OCI-LY7 (cell line): ENCODE measurements at regions not wholly inside any gene's neighbourhood (a gene's known extent, or its start where the extent isn't known, plus 50 kb on each side); places are given as distances from the start of the nearest gene placed in this dataset.

Source experiments
- BruUV-seq: library from RNA; stranded (reverse); fragments of 400-500 nt; replicated peaks from 2 replicates; lab custom pipeline; 2021; lab: Mats Ljungman, UMichigan
- CTCF ChIA-PET: fragments of 300-600 bp; sonication (Branson Sonifier 250); formaldehyde crosslinking; loops from one replicate; lab custom pipeline; 2022; ENCODE audit warnings: antibody characterized with exemption; ENCODE audit not compliant: unreplicated experiment; lab: Charles Lee
- POLR2A ChIA-PET: fragments of 300-600 bp; sonication (Branson Sonifier 250); formaldehyde crosslinking; loops from one replicate; lab custom pipeline; 2022; ENCODE audit warnings: antibody characterized with exemption; lab: Charles Lee
- DNase-seq: peaks from one replicate; pipeline ENCODE4 v3.0.0-alpha.2; 2015; ENCODE audit warnings: low spot score
- H2AFZ ChIP-seq: fragments of 200-600 bp; sonication (generic), shearing (Covaris generic); 2 replicates; pipeline ENCODE4 v1.6.1; 2014; ENCODE audit warnings: mild to moderate bottlenecking, antibody characterized with exemption, low read length, moderate library complexity
- H3K27ac ChIP-seq: fragments of 200-600 bp; sonication (generic); 2 replicates; pipeline ENCODE4 v1.5.1; 2014; ENCODE audit warnings: mixed run types, low read depth, mild to moderate bottlenecking, moderate library complexity, low read length, inconsistent platforms; ENCODE audit not compliant: poor library complexity, severe bottlenecking
- H3K36me3 ChIP-seq: fragments of 200-600 bp; sonication (generic); 2 replicates; pipeline ENCODE4 v1.6.1; 2014; ENCODE audit warnings: mild to moderate bottlenecking, antibody characterized with exemption, low read length, moderate library complexity, mixed read lengths; ENCODE audit not compliant: insufficient read depth
- H3K4me1 ChIP-seq: fragments of 200-600 bp; sonication (generic); 2 replicates; pipeline ENCODE4 v1.5.1; 2014; ENCODE audit warnings: mild to moderate bottlenecking, low read length; ENCODE audit not compliant: insufficient read depth, poor library complexity, severe bottlenecking
- H3K4me2 ChIP-seq: fragments of 200-600 bp; sonication (generic); 2 replicates; pipeline ENCODE4 v1.6.1; 2014; ENCODE audit warnings: mild to moderate bottlenecking, low read length
- H3K4me3 ChIP-seq: fragments of 200-600 bp; sonication (generic); 2 replicates; pipeline ENCODE4 v1.5.1; 2014; ENCODE audit warnings: mild to moderate bottlenecking, low read depth, low read length; ENCODE audit not compliant: poor library complexity, severe bottlenecking
- H3K79me2 ChIP-seq: fragments of 200-600 bp; sonication (generic); 2 replicates; pipeline ENCODE4 v1.6.1; 2016; ENCODE audit warnings: low read depth, mild to moderate bottlenecking, low read length, moderate library complexity, mixed read lengths; ENCODE audit not compliant: insufficient read depth
- H3K9me2 ChIP-seq: fragments of 200-600 bp; sonication (generic); 2 replicates; pipeline ENCODE4 v1.6.1; 2016; ENCODE audit warnings: mild to moderate bottlenecking, low read length, mixed read lengths; ENCODE audit not compliant: insufficient read depth
- H3K9me3 ChIP-seq: fragments of 200-600 bp; sonication (generic); 2 replicates; pipeline ENCODE4 v1.6.1; 2014; ENCODE audit warnings: mild to moderate bottlenecking, mixed run types, low read length, mixed read lengths
- H4K20me1 ChIP-seq: fragments of 200-600 bp; sonication (generic); 2 replicates; pipeline ENCODE4 v1.6.1; 2014; ENCODE audit warnings: mild to moderate bottlenecking, antibody characterized with exemption, low read length, moderate library complexity, mixed read lengths; ENCODE audit not compliant: insufficient read depth
- CTCF ChIP-seq: fragments of 200-600 bp; sonication (generic); conservative IDR thresholded peaks from 2 replicates; pipeline ENCODE4 v1.5.1; 2014; ENCODE audit warnings: mild to moderate bottlenecking, antibody characterized with exemption, low read length, moderate library complexity, mixed read lengths
- EZH2phosphoT487 ChIP-seq: fragments of 200-600 bp; sonication (generic); IDR thresholded peaks from 2 replicates; pipeline ENCODE4 v1.6.1; 2018; ENCODE audit warnings: low read depth, borderline replicate concordance, mild to moderate bottlenecking, mixed run types, antibody characterized with exemption, low read length, moderate library complexity, mixed read lengths
- intact Hi-C: fragments of 100-400 bp; cut with micrococcal nuclease; formaldehyde crosslinking; loops from one replicate; pipeline ENCODE4 v1.10.0; 2022; ENCODE audit not compliant: unreplicated experiment

GRCh38 chr2:861655-862354 is 88.8 kb upstream of the SNTG2 start:
- no peak for TF ChIP-seq CTCF
- no peak for TF ChIP-seq EZH2phosphoT487
- no peak overlapping the region for H3K4me2 ChIP-seq
- no peak overlapping the region for H3K27ac ChIP-seq
- POLR2A ChIA-PET, result interaction anchor here (0.6 to 0.7 kb wide), 2 partner anchors 204 to 691 kb away, joined by 3 read pairs; no protein-coding TSS in a partner anchor
- intact Hi-C loops, result no loop called here
- no TSS peak for BruUV-seq
- H2AFZ ChIP-seq, result no peak overlapping the region
- DNase-seq, result no peak
- no peaks in the 10 kb centered on the region for H3K9me2 ChIP-seq
- no peaks in the 10 kb centered on the region for H4K20me1 ChIP-seq
- H3K79me2 ChIP-seq, result no peaks in the 10 kb centered on the region
- H3K9me3 ChIP-seq, result no peaks in the 10 kb centered on the region
- CTCF ChIA-PET, result no interaction called here
- no peak overlapping the region for H3K4me3 ChIP-seq
- H3K36me3 ChIP-seq, result no peaks in the 10 kb centered on the region
- H3K4me1 ChIP-seq, result no peaks in the 10 kb centered on the region

- DNase-seq, result no peak
- no peaks in the 10 kb centered on the region for H3K36me3 ChIP-seq
- no peaks in the 10 kb centered on the region for H4K20me1 ChIP-seq
- no peak overlapping the region for H3K4me2 ChIP-seq
- TF ChIP-seq EZH2phosphoT487 (no peak), CTCF (no peak)
- H3K4me1 ChIP-seq, result no peaks in the 10 kb centered on the region
- H3K9me2 ChIP-seq, result no peaks in the 10 kb centered on the region
- POLR2A ChIA-PET, result no interaction called here
- no peaks in the 10 kb centered on the region for H3K9me3 ChIP-seq
- no peak overlapping the region for H3K4me3 ChIP-seq
- no peak overlapping the region for H2AFZ ChIP-seq
- no TSS peak for BruUV-seq
- no peak overlapping the region for H3K27ac ChIP-seq
- intact Hi-C loops, result no loop called here
- CTCF ChIA-PET, result no interaction called here
- no peaks in the 10 kb centered on the region for H3K79me2 ChIP-seq
These were observed 90.3 kb upstream of the SNTG2 start for GRCh38 chr2:860259-860855.

GRCh38 chr2:858646-859045 is 92.0 kb upstream of the SNTG2 start:
- Histone ChIP-seq H3K9me3 (no peaks in the 10 kb centered on the region), H3K36me3 (no peaks in the 10 kb centered on the region), H3K4me1 (no peaks in the 10 kb centered on the region), H3K79me2 (no peaks in the 10 kb centered on the region), H3K27ac (no peak overlapping the region), H3K9me2 (no peaks in the 10 kb centered on the region), H3K4me2 (no peak overlapping the region), H2AFZ (no peak overlapping the region), H3K4me3 (no peak overlapping the region), H4K20me1 (no peaks in the 10 kb centered on the region)
- intact Hi-C loops, result no loop called here
- TF ChIP-seq EZH2phosphoT487 (no peak), CTCF (no peak)
- POLR2A ChIA-PET, result no interaction called here
- CTCF ChIA-PET, result no interaction called here
- no TSS peak for BruUV-seq
- DNase-seq, result no peak
